Bronchial epithelial cell (primary cell): ENCODE measurements at regions not wholly inside any gene's neighbourhood (a gene's known extent, or its start where the extent isn't known, plus 50 kb on each side); places are given as distances from the start of the nearest gene placed in this dataset.

Experiments used
- DNase-seq: peaks from one replicate; pipeline ENCODE4 v3.0.0-alpha.2; 2010; ENCODE audit warnings: low read depth
- FAIRE-seq: peaks from 2 replicates; lab custom pipeline; 2011; peaks lifted over from hg19 to GRCh38; lab: Jason Lieb, UNC
- H3K27me3 ChIP-seq: 2 replicates; pipeline ENCODE4 v1.5.1; 2011; ENCODE audit warnings: low read length; ENCODE audit not compliant: control insufficient read depth, insufficient read depth
- H3K36me3 ChIP-seq: 2 replicates; pipeline ENCODE4 v1.5.1; 2011; ENCODE audit warnings: low read length; ENCODE audit not compliant: control insufficient read depth, insufficient read depth
- H3K4me3 ChIP-seq: 2 replicates; pipeline ENCODE4 v1.5.1; 2011; ENCODE audit warnings: mild to moderate bottlenecking, low read depth, low read length, control low read depth
- CTCF ChIP-seq: IDR thresholded peaks from 2 replicates; pipeline ENCODE4 v1.5.1; 2011; ENCODE audit warnings: mild to moderate bottlenecking, moderate library complexity, low read length, control low read depth, inconsistent platforms; ENCODE audit not compliant: insufficient read depth, severe bottlenecking

- no peak for FAIRE-seq
- no peaks in the 10 kb centered on the region for H3K27me3 ChIP-seq
- no peak for DNase-seq
- H3K36me3 ChIP-seq, result no peaks in the 10 kb centered on the region
- no peak overlapping the region for H3K4me3 ChIP-seq
- TF ChIP-seq CTCF, result no peak
Measured at GRCh38 chr2:21770787-21771186, 647.0 kb downstream of the TDRD15 start.

DNA sequence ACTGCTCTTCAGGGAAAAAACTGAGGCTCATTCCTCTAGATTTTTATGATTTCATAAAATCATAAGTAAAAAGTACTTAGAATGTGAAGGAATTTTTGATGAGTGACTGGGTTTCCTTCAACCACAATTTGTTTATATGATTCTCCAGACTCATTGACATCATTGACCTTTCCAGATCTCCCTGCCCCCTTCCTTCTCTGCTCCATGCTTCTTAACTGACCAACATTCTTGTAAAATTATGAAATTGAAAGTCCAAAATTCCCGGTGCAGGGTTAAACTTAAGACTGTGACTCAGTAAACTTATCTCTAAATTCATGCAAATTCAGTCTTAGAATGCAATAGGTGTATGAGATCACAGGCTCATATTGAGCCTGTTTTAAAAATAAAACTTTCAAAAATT is 648.9 kb downstream of the TDRD15 start:
- TF ChIP-seq CTCF, result no peak
- no peak for FAIRE-seq
- Histone ChIP-seq H3K4me3 (no peak overlapping the region), H3K36me3 (no peaks in the 10 kb centered on the region), H3K27me3 (no peaks in the 10 kb centered on the region)
- no peak for DNase-seq

DNA sequence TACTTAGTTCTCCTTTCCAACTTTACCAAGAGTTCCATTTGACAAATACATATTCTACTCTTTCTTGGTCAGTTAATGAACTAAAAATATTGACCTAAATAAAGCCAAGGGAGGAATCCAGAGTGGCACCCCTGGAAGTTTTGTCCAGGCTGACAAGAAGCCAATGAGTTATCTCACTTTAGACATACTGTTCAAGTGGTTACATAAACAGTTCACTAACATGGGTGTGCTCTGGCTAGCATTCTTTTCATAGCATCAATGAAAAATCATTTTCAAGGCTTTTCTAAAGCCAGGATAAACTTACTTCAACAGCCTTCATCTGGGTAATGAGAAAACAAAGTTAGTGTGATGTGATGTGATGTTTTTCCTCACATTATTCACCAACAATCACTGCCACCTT is 649.4 kb downstream of the TDRD15 start:
- FAIRE-seq (no peak), DNase-seq (no peak)
- Histone ChIP-seq H3K4me3 (no peak overlapping the region), H3K27me3 (no peaks in the 10 kb centered on the region), H3K36me3 (no peaks in the 10 kb centered on the region)
- TF ChIP-seq CTCF, result no peak

GRCh38 chr2:21774691-21775368 is 651.1 kb downstream of the TDRD15 start:
- no peak for FAIRE-seq
- no peak for DNase-seq
- H3K36me3 ChIP-seq, result no peaks in the 10 kb centered on the region
- no peak overlapping the region for H3K4me3 ChIP-seq
- TF ChIP-seq CTCF, result no peak
- no peaks in the 10 kb centered on the region for H3K27me3 ChIP-seq

- H3K4me3 ChIP-seq, result no peak overlapping the region
- DNase-seq, result no peak
- no peaks in the 10 kb centered on the region for H3K36me3 ChIP-seq
- TF ChIP-seq CTCF, result no peak
- no peak for FAIRE-seq
- H3K27me3 ChIP-seq, result no peaks in the 10 kb centered on the region
Measured at GRCh38 chr2:21779786-21780185, 656.0 kb downstream of the TDRD15 start.

- H3K36me3 ChIP-seq, result no peaks in the 10 kb centered on the region
- H3K4me3 ChIP-seq, result no peak overlapping the region
- no peaks in the 10 kb centered on the region for H3K27me3 ChIP-seq
- DNase-seq (no peak), FAIRE-seq (no peak)
- no peak for TF ChIP-seq CTCF
Measured at GRCh38 chr2:21781962-21782361, 658.2 kb downstream of the TDRD15 start.
